A549 (cell line): ENCODE measurements at regions not wholly inside any gene's neighbourhood (a gene's known extent, or its start where the extent isn't known, plus 50 kb on each side); places are given as distances from the start of the nearest gene placed in this dataset.

Experiments used
- ATAC-seq, 2 experiments: fragments of 200-7000 bp in 1 of 2; fragments of >200 bp in 1 of 2; cut with Nextera tagmentation in 1 of 2; cut with Tn5 transposase in 1 of 2; 3 replicates each; pipeline versions ENCODE4 v1.8.0 to v1.9.1; 2018 to 2020; ENCODE audit warnings: mild to moderate bottlenecking in 1 of 2, moderate library complexity in 1 of 2
- CTCF ChIA-PET: fragments of 300-600 bp; sonication (Branson Sonifier 250); formaldehyde crosslinking; extraction: SDS; loops from one replicate; lab custom pipeline; 2021; ENCODE audit warnings: antibody characterized with exemption, inconsistent platforms; lab: Yijun Ruan, JAX
- POLR2A ChIA-PET: fragments of 350-600 bp; formaldehyde crosslinking; extraction: SDS; loops from one replicate; lab custom pipeline; 2021; ENCODE audit warnings: antibody characterized with exemption, inconsistent platforms; lab: Yijun Ruan, JAX
- DNase-seq, 2 experiments: peaks; one replicate each; pipeline versions ENCODE4 v3.0.0 to v3.0.0-alpha.2; 2011 to 2016; ENCODE audit warnings: low read depth in 1 of 2, low spot score in 1 of 2
- FAIRE-seq: peaks from 2 replicates; lab custom pipeline; 2011; peaks lifted over from hg19 to GRCh38; lab: Jason Lieb, UNC
- H3K27ac ChIP-seq, 2 experiments: fragments of >200 bp; sonication (Bioruptor Twin); formaldehyde crosslinking; 3 replicates each; pipeline ENCODE4 v1.5.1; 2016 to 2017
- H3K4me1 ChIP-seq: fragments of >200 bp; sonication (Bioruptor Twin); formaldehyde crosslinking; 3 replicates; pipeline ENCODE4 v1.6.1; 2016
- H3K4me2 ChIP-seq: fragments of >200 bp; sonication (Bioruptor Twin); formaldehyde crosslinking; 3 replicates; pipeline ENCODE4 v1.6.1; 2016
- H3K4me3 ChIP-seq: fragments of >200 bp; sonication (Bioruptor Twin); formaldehyde crosslinking; 3 replicates; pipeline ENCODE4 v1.5.1; 2016
- H3K9me3 ChIP-seq: fragments of >200 bp; sonication (Bioruptor Twin); formaldehyde crosslinking; 3 replicates; pipeline ENCODE4 v1.6.1; 2016
- ATOH8 ChIP-seq: fragments of 250-450 bp; sonication (Bioruptor Pico); IDR thresholded peaks from 2 replicates; pipeline ENCODE4 v1.5.0; 2020; ENCODE audit warnings: low read depth, mild to moderate bottlenecking, moderate library complexity
- CBX8 ChIP-seq: fragments of 200-600 bp; sonication (generic); IDR thresholded peaks from 2 replicates; pipeline ENCODE4 v1.6.1; 2016
- CEBPB ChIP-seq, 2 experiments: fragments of >200 bp in 1 of 2; sonication (Bioruptor Twin) in 1 of 2; formaldehyde crosslinking in 1 of 2; IDR thresholded peaks; 2 replicates each; pipeline ENCODE4 v1.6.1; 2012 to 2016
- CHD2 ChIP-seq: fragments of 150-350 bp; IDR thresholded peaks from 2 replicates; pipeline ENCODE4 v1.6.1; 2014; ENCODE audit warnings: low read length; ENCODE audit not compliant: partially characterized antibody
- CTCF ChIP-seq: fragments of >200 bp; sonication (Bioruptor Twin); formaldehyde crosslinking; IDR thresholded peaks from 3 replicates; pipeline ENCODE4 v1.5.1; 2016
- EHF ChIP-seq: fragments of 250-450 bp; sonication (Bioruptor Pico); IDR thresholded peaks from 2 replicates; pipeline ENCODE4 v1.5.0; 2020; ENCODE audit warnings: mild to moderate bottlenecking
- EHMT2 ChIP-seq: fragments of 200-600 bp; sonication (generic); IDR thresholded peaks from 2 replicates; pipeline ENCODE4 v1.6.1; 2016; ENCODE audit warnings: antibody characterized with exemption, low read depth, mild to moderate bottlenecking, moderate library complexity
- ESRRA ChIP-seq: fragments of 150-350 bp; IDR thresholded peaks from 2 replicates; pipeline ENCODE4 v1.6.1; 2014; ENCODE audit warnings: mild to moderate bottlenecking, low read length, borderline replicate concordance
- FOSL2 ChIP-seq, 2 experiments: fragments of 450-650 bp in 1 of 2; fragments of >200 bp in 1 of 2; sonication (Bioruptor Twin) in 1 of 2; formaldehyde crosslinking; IDR thresholded peaks; 2 replicates each; pipeline versions ENCODE4 v1.5.0 to v1.6.1; 2016 to 2020; ENCODE audit warnings: mild to moderate bottlenecking in 1 of 2, moderate library complexity in 1 of 2
- HDAC2 ChIP-seq: fragments of 200-600 bp; sonication (generic); IDR thresholded peaks from 2 replicates; pipeline ENCODE4 v1.6.1; 2016
- HOXA7 ChIP-seq: fragments of 250-450 bp; sonication (Bioruptor Pico); IDR thresholded peaks from 2 replicates; pipeline ENCODE4 v1.5.0; 2020; ENCODE audit warnings: mild to moderate bottlenecking, moderate library complexity
- HOXB5 ChIP-seq: fragments of 250-450 bp; sonication (Bioruptor Pico); IDR thresholded peaks from 2 replicates; pipeline ENCODE4 v1.5.0; 2020; ENCODE audit warnings: mild to moderate bottlenecking, moderate library complexity
- JUN ChIP-seq, 2 experiments: fragments of >200 bp; sonication (Bioruptor Twin); formaldehyde crosslinking; IDR thresholded peaks; 2 replicates in 1 of 2; 3 replicates in 1 of 2; pipeline ENCODE4 v1.6.1; 2016 to 2017
- JUNB ChIP-seq: fragments of >200 bp; sonication (Bioruptor Twin); formaldehyde crosslinking; IDR thresholded peaks from 2 replicates; pipeline ENCODE4 v1.6.1; 2016
- MAFK ChIP-seq: fragments of 450-650 bp; IDR thresholded peaks from 2 replicates; pipeline ENCODE4 v1.6.1; 2014; ENCODE audit not compliant: partially characterized antibody
- MAZ ChIP-seq: fragments of 150-350 bp; IDR thresholded peaks from 2 replicates; pipeline ENCODE4 v1.6.1; 2014; ENCODE audit warnings: antibody characterized with exemption, low read depth, low read length, borderline replicate concordance
- MYC ChIP-seq: IDR thresholded peaks from 2 replicates; pipeline ENCODE4 v1.6.1; 2012; ENCODE audit warnings: mild to moderate bottlenecking, inconsistent platforms, low read length, improper control_type of control experiment, borderline replicate concordance
- NFE2L2 ChIP-seq: fragments of 150-350 bp; conservative IDR thresholded peaks from 2 replicates; pipeline ENCODE4 v1.6.1; 2014; ENCODE audit warnings: low read length
- NR3C1 ChIP-seq: fragments of >200 bp; sonication (Bioruptor Twin); formaldehyde crosslinking; IDR thresholded peaks from 3 replicates; pipeline ENCODE4 v1.6.1; 2017
- PBX3 ChIP-seq: IDR thresholded peaks from 2 replicates; pipeline ENCODE4 v1.6.1; 2012
- POLR2A ChIP-seq: IDR thresholded peaks from 2 replicates; pipeline ENCODE4 v1.6.1; 2012; ENCODE audit warnings: mild to moderate bottlenecking, low read length
- POLR2AphosphoS2 ChIP-seq: conservative IDR thresholded peaks from 2 replicates; pipeline ENCODE4 v1.6.1; 2012; ENCODE audit warnings: low read length, improper control_type of control experiment, inconsistent platforms
- RAD21 ChIP-seq, 2 experiments: fragments of >200 bp in 1 of 2; sonication (Bioruptor Twin) in 1 of 2; formaldehyde crosslinking in 1 of 2; IDR thresholded peaks in 1 of 2; conservative IDR thresholded peaks in 1 of 2; 2 replicates in 1 of 2; 3 replicates in 1 of 2; pipeline ENCODE4 v1.6.1; 2012 to 2018; ENCODE audit warnings: inconsistent platforms in 1 of 2
- REST ChIP-seq: fragments of 200-600 bp; sonication (generic); IDR thresholded peaks from 2 replicates; pipeline ENCODE4 v1.6.1; 2016; ENCODE audit warnings: antibody characterized with exemption, mild to moderate bottlenecking, moderate library complexity
- RNF2 ChIP-seq: fragments of 200-600 bp; sonication (generic); IDR thresholded peaks from 2 replicates; pipeline ENCODE4 v1.6.1; 2016; ENCODE audit warnings: low read depth, mild to moderate bottlenecking, antibody characterized with exemption, moderate library complexity, borderline replicate concordance
- SMC3 ChIP-seq: fragments of >200 bp; sonication (Bioruptor Twin); formaldehyde crosslinking; IDR thresholded peaks from 3 replicates; pipeline ENCODE4 v1.6.1; 2018; ENCODE audit warnings: inconsistent platforms
- TFCP2L1 ChIP-seq: fragments of 250-450 bp; sonication (Bioruptor Pico); IDR thresholded peaks from 2 replicates; pipeline ENCODE4 v1.5.0; 2021; ENCODE audit warnings: mild to moderate bottlenecking
- ZSCAN20 ChIP-seq: fragments of 250-450 bp; sonication (Bioruptor Pico); IDR thresholded peaks from 2 replicates; pipeline ENCODE4 v1.8.0; 2022; ENCODE audit warnings: mild to moderate bottlenecking, moderate library complexity
- WGBS: methylation state at CpG from one replicate; pipeline ENCODE4 v1.1.6; 2017; ENCODE audit errors: missing lambda C conversion rate; 5-methylcytosine and 5-hydroxymethylcytosine counted together

- Histone ChIP-seq H3K9me3 (no peaks in the 10 kb centered on the region), H3K4me2 (no peak overlapping the region), H3K4me3 (no peak overlapping the region), H3K27ac (no peak overlapping the region), H3K4me1 (no peaks in the 10 kb centered on the region)
- FAIRE-seq, result no peak
- CTCF ChIA-PET, result no interaction called here
- WGBS, result 36% methylated on average over 1 of the region's 1 CpG
- DNase-seq, result no peak
- POLR2A ChIA-PET, result no interaction called here
- no peak for TF ChIP-seq JUNB
- 0 out of 4 replicates have a peak, but pooled peaks of 1 of the 2 experiments have one; percentile 11 for TF ChIP-seq CEBPB (IDR thresholded peaks at IDR 0.05)
- ATAC-seq, result no peak
Observed at GRCh38 chr7:92991190-92991589, 126.6 kb downstream of the SAMD9 start.

- FAIRE-seq, result no peak
- TF ChIP-seq ZSCAN20 (CRISPR knock-in tag) (no peak), CBX8 (no peak), NR3C1 (no peak), EHF (no peak)
- TF ChIP-seq, all 56 proteins: peak for 0
- ChIA-PET CTCF (interaction anchor here (0.7 kb wide), 1 partner anchor 12 kb away, joined by 3 read pairs; no protein-coding TSS in a partner anchor), POLR2A (no interaction called here)
- DNase-seq, result no peak
- Histone ChIP-seq H3K9me3 (0 out of 3 replicates have a peak, but pooled peaks cover 3% of the 10 kb centered on the region), H3K4me2 (no peak overlapping the region), H3K4me3 (no peak overlapping the region), H3K4me1 (no peaks in the 10 kb centered on the region), H3K27ac (no peak overlapping the region)
- ATAC-seq, result no peak
- 51% methylated on average over 3 of the region's 3 CpGs for WGBS
Observed at GRCh38 chr7:92988941-92989545, 128.7 kb downstream of the SAMD9 start.

- no peak for FAIRE-seq
Observed at GRCh38 chr7:92988051-92988450, 129.7 kb downstream of the SAMD9 start.

More at GRCh38 chr7:92988051-92988450, 129.7 kb downstream of the SAMD9 start:
- DNase-seq (peak; percentile 8 to 56), ATAC-seq (peak in 1 of 2 experiments; percentile 72; a peak in 3 of 6 replicates)
- POLR2A ChIA-PET, result interaction anchor here (1.0 kb wide), 1 partner anchor 460 kb away, joined by 3 read pairs; the partner anchor contains the start of genes PEX1 and RBM48
- 0 out of 3 replicates have a peak, but pooled peaks cover 6% of the 10 kb centered on the region for H3K9me3 ChIP-seq
- H3K4me1 ChIP-seq, result no peaks in the 10 kb centered on the region
- no peak overlapping the region for H3K4me3 ChIP-seq
- H3K27ac ChIP-seq, result no peak overlapping the region
- CTCF ChIA-PET, result no interaction called here
- peak; percentile 23; the same call in 1 of the 3 replicates for TF ChIP-seq CTCF
- no peak for TF ChIP-seq PBX3
- TF ChIP-seq MAFK, result no peak
- no peak for TF ChIP-seq POLR2AphosphoS2
- TF ChIP-seq HOXA7 (CRISPR knock-in tag), result no peak
- no peak for TF ChIP-seq ESRRA
- no peak for TF ChIP-seq REST
- TF ChIP-seq ATOH8 (CRISPR knock-in tag), result no peak
- TF ChIP-seq JUNB, result no peak
- no peak for TF ChIP-seq NFE2L2
- no peak for TF ChIP-seq EHMT2
- no peak for TF ChIP-seq FOSL2 (IDR thresholded peaks at IDR 0.05)
- TF ChIP-seq FOSL2 (CRISPR knock-in tag; IDR thresholded peaks at IDR 0.05), result peak; percentile 57
- no peak for TF ChIP-seq JUN (IDR thresholded peaks at IDR 0.05)
- TF ChIP-seq TFCP2L1, result no peak
- TF ChIP-seq CHD2, result no peak
- no peak for TF ChIP-seq NR3C1
- peak; percentile 20 to 49; a peak in 2 of 5 replicates for TF ChIP-seq RAD21 (conservative IDR thresholded peaks at IDR 0.05 in 1 of 2, IDR thresholded peaks at IDR 0.05 in 1 of 2)
- peak; percentile 17; the same call in 1 of the 3 replicates for TF ChIP-seq SMC3
- no peak for TF ChIP-seq HOXB5 (CRISPR knock-in tag)
- TF ChIP-seq MAZ, result no peak
- TF ChIP-seq RNF2, result no peak
- TF ChIP-seq POLR2A, result no peak
- no peak for TF ChIP-seq HDAC2
- no peak for TF ChIP-seq MYC
- H3K4me2 ChIP-seq, result no peak overlapping the region
